Prostate gland (tissue), 2 donors: ENCODE measurements at regions not wholly inside any gene's neighbourhood (a gene's known extent, or its start where the extent isn't known, plus 50 kb on each side); places are given as distances from the start of the nearest gene placed in this dataset.

Experiments used
- CTCF ChIP-seq, 4 experiments: fragments of 200-600 bp in 2 of 4; fragments of 450-650 bp in 2 of 4; sonication (generic) in 2 of 4; IDR thresholded peaks; 1 replicate in 3 of 4; 2 replicates in 1 of 4; pipeline ENCODE4 v1.5.1; 2016 to 2019; ENCODE audit warnings: antibody characterized with exemption in 4 of 4, mild to moderate bottlenecking in 2 of 4, moderate library complexity in 2 of 4
- POLR2A ChIP-seq: fragments of 450-650 bp; IDR thresholded peaks from one replicate; pipeline ENCODE4 v1.6.1; 2016; ENCODE audit warnings: antibody characterized with exemption, mild to moderate bottlenecking

DNA sequence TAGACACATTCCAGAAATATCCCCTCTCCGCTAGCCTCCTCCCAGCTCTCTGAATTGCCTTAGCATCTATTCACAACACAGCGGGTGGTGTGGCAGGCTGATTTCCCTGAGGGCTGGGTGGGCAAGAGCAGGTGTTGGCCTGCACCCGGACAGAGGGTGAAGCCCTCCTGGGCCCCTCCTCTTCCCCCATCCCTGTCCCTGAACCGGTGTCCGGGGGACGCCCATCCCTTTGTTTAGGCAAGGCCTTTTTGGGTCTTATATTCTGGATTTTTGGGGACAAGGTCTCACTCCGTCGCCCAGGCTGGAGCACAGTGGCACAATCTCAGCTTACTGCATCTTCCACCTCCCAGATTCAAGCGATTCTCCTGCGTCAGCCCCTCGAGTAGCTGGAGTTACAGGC lies 55.2 kb upstream of the KLHL25 start:
- TF ChIP-seq POLR2A (no peak), CTCF (IDR thresholded peaks at IDR 0.05) (no peak)
